ENCODE measurements at regions not wholly inside any gene's neighbourhood (a gene's known extent, or its start where the extent isn't known, plus 50 kb on each side); places are given as distances from the start of the nearest gene placed in this dataset.

DNA sequence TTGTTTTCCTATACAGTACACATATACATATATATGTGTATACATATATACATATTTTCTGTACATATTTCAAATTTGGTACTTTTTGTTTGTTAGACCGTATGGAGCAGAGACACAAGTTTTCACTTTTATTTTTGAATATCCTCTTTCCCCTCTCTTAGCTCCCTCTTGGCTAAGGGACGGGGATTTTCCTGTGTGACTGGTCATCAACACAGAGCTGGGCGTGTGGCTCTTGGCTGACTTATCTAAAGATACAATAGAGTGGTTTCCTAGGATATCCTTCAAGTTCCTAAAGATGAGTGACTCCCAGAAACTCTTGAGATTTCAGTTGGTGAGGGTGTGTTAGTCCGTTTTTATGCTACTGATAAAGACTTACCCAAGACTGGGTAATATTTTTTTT is 1404.5 kb upstream of the TMEM132C start:
- ChIA-PET CTCF (no interaction called here), POLR2A (ENCODE audit: low non-redundant PET) (no interaction called here)
- no peak for DNase-seq (ENCODE audit: low spot score)
- H3K27ac ChIP-seq = no peak overlapping the region
- TF ChIP-seq CTCF (conservative IDR thresholded peaks at IDR 0.05; ENCODE audit: low read depth) = no peak

DNA sequence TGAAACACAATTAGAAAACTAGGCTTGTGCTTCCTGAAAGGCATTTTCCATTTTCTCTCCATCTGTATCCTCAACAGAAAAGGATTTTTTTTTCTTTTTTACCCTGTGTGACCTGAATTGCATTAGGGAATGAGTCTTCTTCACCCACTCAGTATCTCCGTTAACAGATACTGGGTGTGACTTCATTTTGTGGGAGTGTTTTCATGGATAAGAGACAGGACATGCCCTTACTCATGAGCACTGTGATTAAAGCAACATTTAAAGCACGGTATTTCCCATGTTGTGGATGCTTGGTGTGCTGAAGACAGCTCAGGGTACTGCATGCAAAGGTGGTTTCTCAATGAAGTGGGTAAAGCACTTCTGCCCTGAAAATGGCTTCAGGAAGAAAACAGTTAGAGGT is 1397.3 kb upstream of the TMEM132C start:
- no peak for TF ChIP-seq CTCF (conservative IDR thresholded peaks at IDR 0.05; ENCODE audit: low read depth)
- DNase-seq (ENCODE audit: low spot score) = no peak
- CTCF ChIA-PET = no interaction called here
- no peak overlapping the region for H3K27ac ChIP-seq
- POLR2A ChIA-PET (ENCODE audit: low non-redundant PET) = no interaction called here

- no peak for DNase-seq (ENCODE audit: low spot score)
- CTCF ChIA-PET = interaction anchor here (0.6 to 0.9 kb wide), 4 partner anchors 10 to 1196 kb away, joined by 3 to 4 read pairs (median 4); no protein-coding TSS in a partner anchor
- H3K27ac ChIP-seq = no peak overlapping the region
- TF ChIP-seq CTCF (conservative IDR thresholded peaks at IDR 0.05; ENCODE audit: low read depth) = no peak
- POLR2A ChIA-PET (ENCODE audit: low non-redundant PET) = no interaction called here
Observed at GRCh38 chr12:126873701-126874100, 1393.3 kb upstream of the TMEM132C start.

- ChIA-PET CTCF (interaction anchor here (0.5 to 1.3 kb wide), 6 partner anchors 151 to 1544 kb away, joined by 3 to 6 read pairs (median 4); no protein-coding TSS in a partner anchor), POLR2A (ENCODE audit: low non-redundant PET) (no interaction called here)
- peak; percentile 76 for TF ChIP-seq CTCF (conservative IDR thresholded peaks at IDR 0.05; ENCODE audit: low read depth)
- DNase-seq (ENCODE audit: low spot score) = peak; percentile 47
- no peak overlapping the region for H3K27ac ChIP-seq
Observed at GRCh38 chr12:126874427-126875026, 1392.4 kb upstream of the TMEM132C start.

GRCh38 chr12:126879842-126880241 is 1387.1 kb upstream of the TMEM132C start:
- no peak overlapping the region for H3K27ac ChIP-seq
- no peak for DNase-seq (ENCODE audit: low spot score)
- ChIA-PET POLR2A (ENCODE audit: low non-redundant PET) (no interaction called here), CTCF (no interaction called here)
- TF ChIP-seq CTCF (conservative IDR thresholded peaks at IDR 0.05; ENCODE audit: low read depth) = no peak

GRCh38 chr12:126883697-126884096 is 1383.3 kb upstream of the TMEM132C start:
- DNase-seq (ENCODE audit: low spot score) = no peak
- CTCF ChIA-PET = interaction anchor here (1.2 kb wide), 1 partner anchor 10 kb away, joined by 3 read pairs; no protein-coding TSS in a partner anchor
- H3K27ac ChIP-seq = no peak overlapping the region
- TF ChIP-seq CTCF (conservative IDR thresholded peaks at IDR 0.05; ENCODE audit: low read depth) = no peak
- POLR2A ChIA-PET (ENCODE audit: low non-redundant PET) = no interaction called here

Data from RWPE1 (cell line).